BJ (cell line): ENCODE measurements at regions not wholly inside any gene's neighbourhood (a gene's known extent, or its start where the extent isn't known, plus 50 kb on each side); places are given as distances from the start of the nearest gene placed in this dataset.
A peak's percentile ranks its signal among the peaks of the same experiment; 100 is the strongest.

ENCODE experiments used
- CTCF ChIA-PET: fragments of 350-600 bp; formaldehyde crosslinking; extraction: SDS; loops from one replicate; lab custom pipeline; 2021; ENCODE audit warnings: antibody characterized with exemption, inconsistent platforms; lab: Yijun Ruan, JAX
- POLR2A ChIA-PET: fragments of 300-600 bp; sonication (Branson Sonifier 250); formaldehyde crosslinking; extraction: SDS; loops from one replicate; lab custom pipeline; 2021; ENCODE audit warnings: antibody characterized with exemption; lab: Charles Lee
- DNase-seq: peaks from one replicate; pipeline ENCODE4 v3.0.0-alpha.2; 2011; ENCODE audit warnings: low read depth
- H3K27me3 ChIP-seq: 2 replicates; pipeline ENCODE4 v1.6.0; 2011; ENCODE audit warnings: low read length; ENCODE audit not compliant: control insufficient read depth, insufficient read depth
- H3K36me3 ChIP-seq: 2 replicates; pipeline ENCODE4 v1.5.1; 2011; ENCODE audit warnings: low read length; ENCODE audit not compliant: control insufficient read depth, insufficient read depth
- H3K4me3 ChIP-seq: 2 replicates; pipeline ENCODE4 v1.5.1; 2011; ENCODE audit warnings: low read depth, mild to moderate bottlenecking, control low read depth, low read length
- TF ChIP-seq, protein P1 (sequence below): IDR thresholded peaks from 2 replicates; pipeline ENCODE4 v1.5.1; 2011; ENCODE audit warnings: low read depth, mild to moderate bottlenecking, control low read depth, inconsistent platforms, low read length, moderate library complexity; ENCODE audit not compliant: insufficient read depth

DNA sequence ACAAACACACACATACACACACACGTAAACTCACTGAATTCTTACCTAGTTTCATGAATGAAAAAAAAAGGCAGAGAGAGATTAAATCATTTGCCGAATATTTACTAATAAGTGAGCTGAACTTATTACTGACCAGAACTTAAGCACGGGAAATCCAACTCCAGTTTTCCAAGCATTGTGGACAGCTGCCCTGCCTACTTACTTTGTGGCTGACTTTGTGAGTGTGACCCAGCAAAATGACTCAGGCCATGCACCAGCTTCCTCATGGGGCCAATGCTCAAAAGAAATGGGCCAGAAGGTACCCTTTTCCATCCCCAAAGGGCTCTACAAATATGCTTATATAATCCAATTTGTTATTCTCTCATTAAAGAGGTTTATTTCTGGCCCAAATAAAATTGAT, 87.4 kb upstream of the RHOBTB1 start:
- no peak for DNase-seq
- H3K36me3 ChIP-seq: no peaks in the 10 kb centered on the region
- ChIA-PET POLR2A (no interaction called here), CTCF (interaction anchor here (0.6 to 1.5 kb wide), 5 partner anchors 9 to 985 kb away, joined by 3 to 7 read pairs (median 4); no protein-coding TSS in a partner anchor)
- TF ChIP-seq, protein P1, sequence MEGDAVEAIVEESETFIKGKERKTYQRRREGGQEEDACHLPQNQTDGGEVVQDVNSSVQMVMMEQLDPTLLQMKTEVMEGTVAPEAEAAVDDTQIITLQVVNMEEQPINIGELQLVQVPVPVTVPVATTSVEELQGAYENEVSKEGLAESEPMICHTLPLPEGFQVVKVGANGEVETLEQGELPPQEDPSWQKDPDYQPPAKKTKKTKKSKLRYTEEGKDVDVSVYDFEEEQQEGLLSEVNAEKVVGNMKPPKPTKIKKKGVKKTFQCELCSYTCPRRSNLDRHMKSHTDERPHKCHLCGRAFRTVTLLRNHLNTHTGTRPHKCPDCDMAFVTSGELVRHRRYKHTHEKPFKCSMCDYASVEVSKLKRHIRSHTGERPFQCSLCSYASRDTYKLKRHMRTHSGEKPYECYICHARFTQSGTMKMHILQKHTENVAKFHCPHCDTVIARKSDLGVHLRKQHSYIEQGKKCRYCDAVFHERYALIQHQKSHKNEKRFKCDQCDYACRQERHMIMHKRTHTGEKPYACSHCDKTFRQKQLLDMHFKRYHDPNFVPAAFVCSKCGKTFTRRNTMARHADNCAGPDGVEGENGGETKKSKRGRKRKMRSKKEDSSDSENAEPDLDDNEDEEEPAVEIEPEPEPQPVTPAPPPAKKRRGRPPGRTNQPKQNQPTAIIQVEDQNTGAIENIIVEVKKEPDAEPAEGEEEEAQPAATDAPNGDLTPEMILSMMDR: no peak
- H3K27me3 ChIP-seq: no peaks in the 10 kb centered on the region
- H3K4me3 ChIP-seq: no peak overlapping the region

DNA sequence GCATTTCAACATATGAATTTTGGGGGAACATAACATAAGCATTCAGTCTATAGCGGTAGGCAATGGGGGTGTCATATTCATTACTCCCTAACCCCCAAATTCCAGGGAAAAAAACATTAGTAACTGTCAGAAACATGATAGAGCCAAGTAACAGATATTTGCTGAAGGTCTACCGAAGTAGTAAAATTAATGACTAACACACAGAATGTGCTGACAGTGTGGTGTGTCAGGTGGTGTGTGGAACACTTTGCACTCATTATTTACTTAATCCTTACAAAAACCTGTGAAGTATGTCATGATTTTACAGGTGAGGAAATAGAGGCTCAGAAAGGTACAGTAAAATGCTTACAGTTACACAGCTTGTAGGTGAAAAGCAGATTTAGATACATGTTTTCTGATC, 85.4 kb upstream of the RHOBTB1 start:
- peaks cover 3% of the 10 kb centered on the region; the same call in 1 of the 2 replicates for H3K27me3 ChIP-seq
- H3K4me3 ChIP-seq: no peak overlapping the region
- TF ChIP-seq, protein P1: no peak
- ChIA-PET POLR2A (no interaction called here), CTCF (interaction anchor here (1.5 kb wide), 1 partner anchor 17 kb away, joined by 3 read pairs; no protein-coding TSS in a partner anchor)
- no peaks in the 10 kb centered on the region for H3K36me3 ChIP-seq
- DNase-seq: no peak

DNA sequence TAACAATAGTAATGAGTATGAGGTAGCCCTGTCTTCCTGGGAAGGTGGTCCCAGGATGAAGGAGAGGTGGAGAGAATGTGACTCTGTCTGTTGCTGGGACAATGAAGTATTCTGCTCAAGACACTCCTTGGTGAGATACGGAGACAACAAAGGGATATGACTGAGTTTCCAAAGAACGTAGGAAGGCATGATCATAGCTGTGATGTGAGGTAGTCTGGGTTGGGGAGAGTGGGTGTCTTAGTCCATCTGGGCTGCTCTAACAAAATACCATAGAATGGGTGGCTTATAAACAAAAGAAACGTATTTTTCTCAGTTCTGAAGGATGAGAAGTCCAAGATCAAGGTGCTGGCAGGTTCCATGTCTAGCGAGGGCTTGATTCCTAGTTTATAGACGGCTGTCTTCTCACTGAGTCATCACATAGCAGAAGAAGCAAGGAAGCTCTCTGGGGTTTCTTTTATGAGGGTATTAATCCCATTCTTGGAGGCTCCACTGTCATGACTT, 84.9 kb upstream of the RHOBTB1 start:
- TF ChIP-seq, protein P1: no peak
- no peaks in the 10 kb centered on the region for H3K36me3 ChIP-seq
- peak; percentile 43 for DNase-seq
- ChIA-PET POLR2A (no interaction called here), CTCF (interaction anchor here (1.5 kb wide), 1 partner anchor 18 kb away, joined by 3 read pairs; no protein-coding TSS in a partner anchor)
- peaks cover 3% of the 10 kb centered on the region; the same call in 1 of the 2 replicates for H3K27me3 ChIP-seq
- H3K4me3 ChIP-seq: no peak overlapping the region

DNA sequence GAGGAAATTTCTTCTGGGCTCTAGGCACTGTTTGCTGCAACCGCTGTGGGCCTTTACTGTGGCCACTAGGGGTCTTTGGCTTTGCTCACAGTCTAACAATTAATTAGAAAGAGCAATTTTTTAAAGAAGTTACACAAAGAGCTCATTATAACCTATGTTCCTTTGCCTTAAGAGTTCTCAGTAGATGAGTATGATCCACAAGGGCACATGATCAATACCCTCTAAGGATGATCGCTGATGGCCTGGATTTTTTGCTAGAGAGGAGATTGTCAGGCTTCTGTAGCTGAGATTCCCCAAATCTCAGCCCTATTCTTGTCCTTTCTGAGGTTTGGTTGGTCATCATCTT, 80.8 kb upstream of the RHOBTB1 start:
- H3K36me3 ChIP-seq: no peaks in the 10 kb centered on the region
- ChIA-PET POLR2A (no interaction called here), CTCF (interaction anchor here (0.6 to 1.8 kb wide), 9 partner anchors 9 to 54 kb away, joined by 3 to 8 read pairs (median 3); no protein-coding TSS in a partner anchor)
- TF ChIP-seq, protein P1: peak; percentile 69
- no peak for DNase-seq
- peaks cover 3% of the 10 kb centered on the region; the same call in 1 of the 2 replicates for H3K27me3 ChIP-seq
- no peak overlapping the region for H3K4me3 ChIP-seq

DNA sequence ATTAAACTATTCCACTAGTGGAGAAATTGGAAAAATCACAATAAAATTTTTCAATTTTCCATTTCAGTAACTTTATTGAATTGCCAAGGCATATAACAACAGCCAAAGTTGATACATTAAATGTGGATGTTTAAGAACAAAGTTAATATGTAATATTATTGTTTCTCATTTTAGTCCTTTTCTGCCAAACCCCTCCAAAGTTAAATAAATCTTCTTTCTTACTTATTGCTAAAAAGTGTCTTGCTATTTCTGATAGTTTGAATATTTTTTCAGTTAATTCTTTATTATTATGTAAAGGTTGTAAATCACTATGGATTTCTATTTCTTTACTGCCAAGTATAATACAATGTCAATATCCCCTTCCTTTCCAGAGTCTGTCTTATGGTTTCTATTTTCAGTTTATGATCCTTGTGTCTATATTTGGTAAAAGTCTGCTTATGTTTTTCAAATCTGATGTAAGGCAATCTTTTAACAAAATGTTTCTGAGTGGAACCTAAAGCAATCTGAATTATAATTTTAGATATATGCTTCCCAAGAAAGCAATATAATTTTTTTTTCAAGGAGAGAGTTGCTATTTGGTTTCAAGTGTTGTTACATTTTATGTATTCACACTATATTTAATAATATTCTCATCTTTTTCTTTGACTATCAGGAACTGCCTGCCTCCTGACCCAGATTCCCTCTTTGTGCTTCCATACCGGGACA, 80.3 kb upstream of the RHOBTB1 start:
- TF ChIP-seq, protein P1: no peak
- CTCF ChIA-PET: interaction anchor here (1.0 to 1.8 kb wide), 4 partner anchors 10 to 54 kb away, joined by 3 to 8 read pairs (median 4); no protein-coding TSS in a partner anchor
- Histone ChIP-seq H3K36me3 (no peaks in the 10 kb centered on the region), H3K27me3 (peaks cover 3% of the 10 kb centered on the region; the same call in 1 of the 2 replicates), H3K4me3 (no peak overlapping the region)
- POLR2A ChIA-PET: no interaction called here
- DNase-seq: no peak
